HEK293T (cell line): ENCODE measurements at regions not wholly inside any gene's neighbourhood (a gene's known extent, or its start where the extent isn't known, plus 50 kb on each side); places are given as distances from the start of the nearest gene placed in this dataset.

ENCODE experiments used
- CTCF ChIA-PET: fragments of 350-600 bp; formaldehyde crosslinking; extraction: SDS; loops from one replicate; lab custom pipeline; 2021; ENCODE audit warnings: antibody characterized with exemption, inconsistent platforms; lab: Yijun Ruan, JAX
- POLR2A ChIA-PET: fragments of 350-600 bp; formaldehyde crosslinking; extraction: SDS; loops from one replicate; lab custom pipeline; 2020; ENCODE audit warnings: antibody characterized with exemption, inconsistent platforms; lab: Yijun Ruan, JAX
- DNase-seq: peaks from one replicate; pipeline ENCODE4 v3.0.0; 2012; ENCODE audit warnings: mixed read lengths; ENCODE audit errors: extremely low spot score
- ARNT ChIP-seq: fragments of 450-650 bp; IDR thresholded peaks from 2 replicates; pipeline ENCODE4 v1.6.1; 2017; ENCODE audit warnings: mild to moderate bottlenecking
- BHLHE40 ChIP-seq: fragments of 450-650 bp; IDR thresholded peaks from 2 replicates; pipeline ENCODE4 v1.6.1; 2016; ENCODE audit warnings: mild to moderate bottlenecking, moderate library complexity, borderline replicate concordance
- CTBP1 ChIP-seq: fragments of 450-650 bp; IDR thresholded peaks from 2 replicates; pipeline ENCODE4 v1.6.1; 2016; ENCODE audit warnings: borderline replicate concordance
- ELF4 ChIP-seq: fragments of 450-650 bp; IDR thresholded peaks from 2 replicates; pipeline ENCODE4 v1.6.1; 2017; ENCODE audit warnings: antibody characterized with exemption
- FOXA1 ChIP-seq: fragments of 450-650 bp; IDR thresholded peaks from 2 replicates; pipeline ENCODE4 v1.6.1; 2016; ENCODE audit warnings: mild to moderate bottlenecking
- FOXK2 ChIP-seq: fragments of 450-650 bp; IDR thresholded peaks from 2 replicates; pipeline ENCODE4 v1.6.1; 2016; ENCODE audit warnings: mild to moderate bottlenecking
- FOXM1 ChIP-seq: fragments of 450-650 bp; IDR thresholded peaks from 2 replicates; pipeline ENCODE4 v1.6.1; 2017; ENCODE audit warnings: mild to moderate bottlenecking, borderline replicate concordance
- HDGF ChIP-seq: fragments of 450-650 bp; IDR thresholded peaks from 2 replicates; pipeline ENCODE4 v1.6.1; 2017; ENCODE audit warnings: antibody characterized with exemption, borderline replicate concordance
- L3MBTL2 ChIP-seq: fragments of 450-650 bp; conservative IDR thresholded peaks from 2 replicates; pipeline ENCODE4 v1.6.1; 2016; ENCODE audit warnings: mild to moderate bottlenecking
- LEF1 ChIP-seq: fragments of 450-650 bp; IDR thresholded peaks from 2 replicates; pipeline ENCODE4 v1.6.1; 2017; ENCODE audit warnings: mild to moderate bottlenecking, borderline replicate concordance
- NFRKB ChIP-seq: fragments of 450-650 bp; IDR thresholded peaks from 2 replicates; pipeline ENCODE4 v1.6.1; 2016; ENCODE audit warnings: mild to moderate bottlenecking, moderate library complexity
- PKNOX1 ChIP-seq: fragments of 450-650 bp; IDR thresholded peaks from 2 replicates; pipeline ENCODE4 v1.6.1; 2016
- SP1 ChIP-seq: fragments of 450-650 bp; IDR thresholded peaks from 2 replicates; pipeline ENCODE4 v1.6.1; 2017
- SUZ12 ChIP-seq: fragments of 450-650 bp; IDR thresholded peaks from 2 replicates; pipeline ENCODE4 v1.6.1; 2016; ENCODE audit warnings: mild to moderate bottlenecking
- TARDBP ChIP-seq: fragments of 450-650 bp; IDR thresholded peaks from 2 replicates; pipeline ENCODE4 v1.6.1; 2016
- ZNF384 ChIP-seq: fragments of 450-650 bp; IDR thresholded peaks from 2 replicates; pipeline ENCODE4 v1.6.1; 2016

GRCh38 chr11:127242676-127243075 is 242.1 kb upstream of the KIRREL3 start:
- TF ChIP-seq PKNOX1 = no peak
- TF ChIP-seq TARDBP = no peak
- no peak for TF ChIP-seq FOXA1
- no peak for TF ChIP-seq LEF1
- TF ChIP-seq ARNT = no peak
- no peak for TF ChIP-seq SUZ12
- TF ChIP-seq ZNF384 = no peak
- no peak for TF ChIP-seq HDGF
- TF ChIP-seq FOXK2 = no peak
- no peak for TF ChIP-seq NFRKB
- TF ChIP-seq FOXM1 = no peak
- TF ChIP-seq L3MBTL2 = no peak
- TF ChIP-seq BHLHE40 = no peak
- TF ChIP-seq CTBP1 = no peak
- no peak for TF ChIP-seq SP1
- POLR2A ChIA-PET = no interaction called here
- CTCF ChIA-PET = no interaction called here
- DNase-seq = no peak

- CTCF ChIA-PET = no interaction called here
- no peak for TF ChIP-seq ARNT
- TF ChIP-seq LEF1 = no peak
- TF ChIP-seq SP1 = no peak
- DNase-seq = no peak
- POLR2A ChIA-PET = no interaction called here
Observed at GRCh38 chr11:127238321-127238720, 237.8 kb upstream of the KIRREL3 start.

GRCh38 chr11:127236776-127237175 is 236.2 kb upstream of the KIRREL3 start:
- POLR2A ChIA-PET = no interaction called here
- CTCF ChIA-PET = no interaction called here
- DNase-seq = no peak
- TF ChIP-seq FOXA1 (no peak), TARDBP (no peak), NFRKB (no peak), SUZ12 (no peak), ELF4 (no peak), HDGF (no peak), ZNF384 (no peak), SP1 (no peak), L3MBTL2 (no peak), FOXK2 (no peak), PKNOX1 (no peak), FOXM1 (no peak), CTBP1 (no peak), ARNT (no peak), LEF1 (no peak), BHLHE40 (no peak)

- ChIA-PET POLR2A (no interaction called here), CTCF (no interaction called here)
- TF ChIP-seq FOXK2 (no peak), L3MBTL2 (no peak), HDGF (no peak), ARNT (no peak), PKNOX1 (no peak), ZNF384 (no peak)
- DNase-seq = no peak
Observed at GRCh38 chr11:127233998-127234397, 233.4 kb upstream of the KIRREL3 start.

- no peak for TF ChIP-seq PKNOX1
- TF ChIP-seq TARDBP = no peak
- no peak for TF ChIP-seq ELF4
- no peak for TF ChIP-seq BHLHE40
- TF ChIP-seq NFRKB = no peak
- TF ChIP-seq CTBP1 = no peak
- TF ChIP-seq ARNT = no peak
- TF ChIP-seq FOXK2 = no peak
- no peak for TF ChIP-seq L3MBTL2
- no peak for TF ChIP-seq SUZ12
- TF ChIP-seq LEF1 = no peak
- TF ChIP-seq HDGF = no peak
- no peak for TF ChIP-seq ZNF384
- no peak for TF ChIP-seq FOXA1
- no peak for TF ChIP-seq FOXM1
- no peak for TF ChIP-seq SP1
- ChIA-PET POLR2A (no interaction called here), CTCF (no interaction called here)
- no peak for DNase-seq
Observed at GRCh38 chr11:127230392-127230791, 229.8 kb upstream of the KIRREL3 start.

GRCh38 chr11:127226949-127227348 is 226.4 kb upstream of the KIRREL3 start:
- ChIA-PET POLR2A (no interaction called here), CTCF (no interaction called here)
- TF ChIP-seq FOXM1 = no peak
- TF ChIP-seq NFRKB = no peak
- TF ChIP-seq SUZ12 = no peak
- no peak for TF ChIP-seq TARDBP
- TF ChIP-seq FOXK2 = no peak
- no peak for TF ChIP-seq ARNT
- no peak for TF ChIP-seq PKNOX1
- TF ChIP-seq SP1 = no peak
- TF ChIP-seq L3MBTL2 = no peak
- no peak for TF ChIP-seq LEF1
- TF ChIP-seq FOXA1 = no peak
- TF ChIP-seq HDGF = no peak
- no peak for TF ChIP-seq CTBP1
- TF ChIP-seq ZNF384 = no peak
- TF ChIP-seq BHLHE40 = no peak
- DNase-seq = no peak
